DND-41 (cell line): ENCODE measurements at regions not wholly inside any gene's neighbourhood (a gene's known extent, or its start where the extent isn't known, plus 50 kb on each side); places are given as distances from the start of the nearest gene placed in this dataset.

Source experiments
- CTCF ChIP-seq: IDR thresholded peaks from 2 replicates; pipeline ENCODE4 v1.5.1; 2012; ENCODE audit warnings: borderline replicate concordance, low read length, moderate library complexity, mild to moderate bottlenecking; ENCODE audit not compliant: poor library complexity, severe bottlenecking; ENCODE audit errors: extremely low read depth
- EZH2 ChIP-seq: IDR thresholded peaks from 3 replicates; pipeline ENCODE4 v1.6.1; 2012; ENCODE audit warnings: borderline replicate concordance, low read depth, mild to moderate bottlenecking, moderate library complexity, low read length, inconsistent platforms; ENCODE audit not compliant: severe bottlenecking

GRCh38 chr10:84665883-84666463, 337.6 kb downstream of the CCSER2 start:
- peak; percentile 62 for TF ChIP-seq CTCF
- TF ChIP-seq EZH2 = no peak
